ENCODE measurements at regions not wholly inside any gene's neighbourhood (a gene's known extent, or its start where the extent isn't known, plus 50 kb on each side); places are given as distances from the start of the nearest gene placed in this dataset.

DNA sequence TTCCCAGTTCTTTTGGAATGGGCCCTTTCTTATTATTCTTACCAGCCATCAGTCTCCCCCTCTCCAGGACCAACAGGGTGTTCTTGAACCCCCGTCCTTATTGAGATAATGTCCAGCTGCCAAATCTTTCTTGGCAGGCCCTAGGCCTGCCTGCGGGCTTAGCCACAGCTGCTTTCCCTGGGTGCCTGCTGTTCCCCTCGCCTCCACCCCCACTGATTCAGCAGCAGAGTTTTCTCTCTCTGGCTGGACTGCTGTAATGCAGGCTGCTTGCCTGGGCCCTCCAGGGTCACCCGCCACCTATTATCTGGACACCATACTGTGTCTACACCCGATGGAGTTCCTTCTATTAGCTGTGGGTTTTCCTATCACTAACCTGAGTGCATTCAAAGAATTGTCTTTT, 395.4 kb upstream of the ATP5MC3 start:
- TF ChIP-seq, protein P1, sequence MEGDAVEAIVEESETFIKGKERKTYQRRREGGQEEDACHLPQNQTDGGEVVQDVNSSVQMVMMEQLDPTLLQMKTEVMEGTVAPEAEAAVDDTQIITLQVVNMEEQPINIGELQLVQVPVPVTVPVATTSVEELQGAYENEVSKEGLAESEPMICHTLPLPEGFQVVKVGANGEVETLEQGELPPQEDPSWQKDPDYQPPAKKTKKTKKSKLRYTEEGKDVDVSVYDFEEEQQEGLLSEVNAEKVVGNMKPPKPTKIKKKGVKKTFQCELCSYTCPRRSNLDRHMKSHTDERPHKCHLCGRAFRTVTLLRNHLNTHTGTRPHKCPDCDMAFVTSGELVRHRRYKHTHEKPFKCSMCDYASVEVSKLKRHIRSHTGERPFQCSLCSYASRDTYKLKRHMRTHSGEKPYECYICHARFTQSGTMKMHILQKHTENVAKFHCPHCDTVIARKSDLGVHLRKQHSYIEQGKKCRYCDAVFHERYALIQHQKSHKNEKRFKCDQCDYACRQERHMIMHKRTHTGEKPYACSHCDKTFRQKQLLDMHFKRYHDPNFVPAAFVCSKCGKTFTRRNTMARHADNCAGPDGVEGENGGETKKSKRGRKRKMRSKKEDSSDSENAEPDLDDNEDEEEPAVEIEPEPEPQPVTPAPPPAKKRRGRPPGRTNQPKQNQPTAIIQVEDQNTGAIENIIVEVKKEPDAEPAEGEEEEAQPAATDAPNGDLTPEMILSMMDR (IDR thresholded peaks at IDR 0.05; ENCODE audit: low read length): no peak
- no peak for TF ChIP-seq EZH2 (IDR thresholded peaks at IDR 0.05; ENCODE audit: borderline replicate concordance, low read length)
